HG02759 (cell line): ENCODE measurements at regions not wholly inside any gene's neighbourhood (a gene's known extent, or its start where the extent isn't known, plus 50 kb on each side); places are given as distances from the start of the nearest gene placed in this dataset.
A peak's percentile ranks its signal among the peaks of the same experiment; 100 is the strongest.
"Not testable (repeated sequence)": the region's sequence is repeated elsewhere in the genome, so short reads cannot be mapped to it uniquely, and the experiment has no call there.

Experiments used
- ATAC-seq: cut with Tn5 transposase; IDR thresholded peaks from one replicate; pipeline ENCODE4 v1.9.1; 2021; ENCODE audit warnings: mild to moderate bottlenecking, moderate library complexity; ENCODE audit not compliant: unreplicated experiment

DNA sequence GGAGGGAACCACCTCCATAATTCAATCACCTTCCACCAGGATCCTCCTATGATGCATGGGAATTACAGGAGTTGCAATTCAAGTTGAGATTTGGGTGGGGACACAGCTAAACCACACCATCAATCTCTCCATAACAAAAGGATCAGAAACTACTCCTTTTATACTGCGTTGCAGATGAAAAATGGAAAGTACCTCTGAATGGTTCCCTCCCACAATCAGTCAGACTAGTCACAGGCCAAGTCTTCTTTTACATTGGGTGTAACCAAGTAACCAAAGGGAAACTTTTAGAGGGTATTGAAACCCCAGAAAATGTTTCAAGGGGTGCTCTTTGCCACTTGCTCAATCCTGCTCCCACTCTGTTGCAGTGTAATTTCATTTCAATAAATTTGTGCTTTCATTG lies 504.3 kb upstream of the CNTN3 start:
- no peak for ATAC-seq

DNA sequence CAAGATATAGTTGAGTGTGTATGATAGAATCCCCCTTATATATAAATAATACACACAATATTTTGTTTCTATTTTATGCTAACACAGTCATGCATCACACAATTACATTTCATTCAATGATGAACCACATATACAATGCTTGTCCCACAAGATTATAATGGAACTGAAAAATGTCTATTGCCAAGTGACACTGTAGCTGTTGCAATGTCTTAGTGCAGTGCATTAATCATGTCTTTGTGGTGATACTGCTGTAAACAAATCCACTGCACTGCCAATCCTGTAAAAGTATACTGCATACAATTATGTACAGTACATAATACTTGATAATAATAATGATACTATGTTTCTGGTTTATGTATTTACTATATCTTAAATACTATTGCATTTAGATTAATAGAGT lies 512.1 kb upstream of the CNTN3 start:
- ATAC-seq, result no peak

DNA sequence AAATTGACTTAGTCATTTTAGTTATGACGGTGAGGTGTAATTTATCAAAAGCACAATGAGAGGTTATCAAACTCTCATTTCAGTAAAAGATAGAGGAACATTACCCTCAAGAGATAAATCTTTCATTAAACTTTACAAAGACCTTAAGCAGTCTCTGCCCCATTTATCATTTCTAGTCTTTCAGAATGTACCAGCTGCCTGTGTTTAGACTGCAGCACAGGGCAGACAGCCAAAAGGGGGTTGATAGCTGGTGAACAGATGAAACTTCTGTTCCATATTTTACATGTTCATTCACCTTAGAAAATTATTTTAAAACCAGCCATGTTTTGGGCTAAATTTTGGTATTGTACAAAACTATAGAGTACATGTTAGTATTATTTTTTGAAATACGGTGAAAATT lies 514.6 kb upstream of the CNTN3 start:
- ATAC-seq, result no peak

DNA sequence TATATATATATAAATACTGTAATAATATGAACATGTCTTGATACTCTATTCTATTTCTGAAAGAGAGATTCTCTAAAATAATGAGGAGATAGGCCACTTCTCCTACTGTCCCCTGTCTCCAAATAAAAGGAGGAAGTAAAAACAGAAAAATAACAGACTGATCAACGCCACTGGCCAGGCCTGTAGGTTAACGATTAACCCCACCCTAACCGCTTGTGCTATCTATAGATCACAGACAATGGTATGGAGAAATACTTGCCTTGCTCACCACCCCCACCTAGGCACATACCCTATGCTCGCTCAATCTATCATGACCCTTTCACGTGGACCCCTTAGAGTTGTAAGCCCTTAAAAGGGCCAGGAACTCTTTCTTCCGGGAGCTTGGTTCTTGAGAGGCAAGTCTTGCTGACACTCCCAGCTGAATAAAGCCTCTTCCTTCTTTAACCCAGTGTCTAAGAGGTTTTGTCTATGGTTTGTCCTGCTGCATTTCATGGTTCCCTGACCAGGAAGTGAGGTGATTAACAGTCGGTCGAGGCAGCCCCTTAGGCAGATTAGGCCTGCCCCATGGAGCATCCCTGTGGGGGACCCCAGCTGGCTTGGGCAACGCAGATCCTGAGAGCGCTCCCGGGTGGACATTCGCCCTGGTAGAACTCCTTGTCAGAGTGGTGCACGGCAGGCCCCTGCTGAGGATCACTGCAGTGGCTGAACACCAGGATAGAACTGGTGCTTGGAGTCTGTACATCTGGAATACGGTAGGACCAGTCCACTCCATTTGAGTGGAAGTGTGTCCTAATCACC lies 521.8 kb upstream of the CNTN3 start:
- no peak for ATAC-seq

DNA sequence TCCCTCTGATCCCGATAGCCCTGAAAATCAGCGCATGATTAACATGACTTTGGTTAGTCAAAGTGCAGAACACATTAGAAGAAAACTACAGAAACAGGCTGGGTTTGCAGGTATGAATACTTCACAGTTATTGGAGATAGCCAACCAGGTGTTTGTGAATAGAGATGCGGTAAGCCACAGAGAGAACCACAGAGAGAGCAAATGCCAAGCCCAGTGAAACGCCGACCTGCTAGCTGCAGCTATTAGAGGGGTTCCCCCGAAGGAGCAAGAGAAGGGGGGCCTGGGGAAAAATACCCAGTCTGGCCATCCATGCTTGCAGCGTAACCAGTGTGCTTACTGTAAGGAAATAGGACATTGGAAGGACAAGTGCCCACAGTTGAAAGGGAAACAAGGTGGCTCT lies 523.9 kb upstream of the CNTN3 start:
- ATAC-seq, result no peak

DNA sequence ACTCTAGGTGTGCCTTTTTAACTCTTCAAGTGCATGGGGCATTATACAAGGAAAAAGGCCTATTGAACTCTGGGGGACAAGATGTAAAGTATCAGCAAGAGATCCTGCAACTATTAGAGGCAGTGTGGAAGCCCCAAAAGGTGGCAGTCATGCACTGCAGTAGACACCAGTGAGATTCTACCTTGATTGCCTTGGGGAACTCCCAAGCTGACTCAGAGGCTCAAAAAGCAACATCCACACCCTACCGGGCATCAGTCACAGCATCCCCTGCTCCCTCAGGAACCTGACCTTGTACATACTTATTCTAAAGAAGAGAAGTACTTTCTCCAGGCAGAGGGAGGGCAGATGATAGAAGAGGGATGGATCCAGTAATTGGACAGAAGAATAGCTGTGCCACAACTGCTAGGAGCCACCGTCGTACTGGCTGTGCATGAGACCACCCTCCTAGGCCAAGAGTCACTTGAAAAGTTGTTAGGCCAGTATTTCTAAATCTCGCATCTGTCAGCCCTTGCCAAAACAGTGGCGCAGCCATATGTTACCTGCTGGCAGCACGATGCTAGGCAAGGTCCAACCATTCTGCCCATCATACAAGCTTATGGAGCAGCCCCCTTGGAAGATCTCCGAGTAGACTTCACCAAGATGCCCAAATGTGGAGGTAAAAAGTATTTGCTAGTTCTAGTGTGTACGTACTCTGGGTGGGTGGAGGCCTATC lies 523.1 kb upstream of the FRG2C start:
- ATAC-seq, result no peak

DNA sequence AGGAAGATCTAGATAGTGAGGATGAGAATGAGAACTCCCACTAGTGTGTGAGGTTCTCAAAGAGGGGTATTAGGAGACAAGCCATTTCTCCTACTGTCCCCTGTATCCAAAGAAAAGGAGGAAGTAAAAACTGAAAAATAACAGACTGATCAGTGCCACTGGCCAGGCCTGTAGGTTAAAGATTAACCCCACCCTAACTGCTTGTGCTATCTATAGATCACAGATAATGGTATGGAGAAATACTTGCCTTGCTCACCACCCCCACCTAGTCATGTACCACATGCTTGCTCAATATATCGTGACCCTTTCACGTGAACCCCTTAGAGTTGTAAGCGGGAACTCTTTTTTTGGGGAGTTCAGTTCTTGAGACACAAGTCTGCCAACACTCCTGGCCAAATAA lies 519.7 kb upstream of the FRG2C start:
- ATAC-seq, result no peak

DNA sequence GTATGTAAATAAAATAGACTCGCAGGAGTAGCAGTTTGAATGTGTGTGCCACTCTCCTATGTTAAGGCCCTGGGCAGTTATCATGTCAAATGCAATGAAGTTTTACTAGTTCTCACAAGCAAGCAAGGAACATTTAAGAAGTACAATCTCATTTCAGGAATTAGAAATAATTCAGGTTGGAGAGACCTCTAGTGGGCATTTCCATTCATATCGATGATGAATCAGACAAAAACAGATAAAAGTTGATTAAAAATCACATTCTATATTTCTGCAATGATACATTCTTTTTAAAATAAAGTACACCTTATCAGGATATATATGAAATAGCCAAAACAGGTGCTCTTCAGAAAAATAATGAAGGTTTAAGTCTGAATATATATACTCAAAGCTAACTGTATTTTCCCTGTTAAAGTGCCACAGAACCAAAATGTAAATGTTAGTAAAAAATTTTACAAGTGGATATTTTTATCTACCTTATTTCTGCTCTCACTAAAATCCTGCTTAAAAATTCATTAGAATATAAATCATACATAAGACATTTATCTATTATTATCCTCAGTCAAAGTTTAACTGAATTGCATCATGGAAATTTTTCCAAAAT lies 492.4 kb upstream of the FRG2C start:
- ATAC-seq, result no peak

DNA sequence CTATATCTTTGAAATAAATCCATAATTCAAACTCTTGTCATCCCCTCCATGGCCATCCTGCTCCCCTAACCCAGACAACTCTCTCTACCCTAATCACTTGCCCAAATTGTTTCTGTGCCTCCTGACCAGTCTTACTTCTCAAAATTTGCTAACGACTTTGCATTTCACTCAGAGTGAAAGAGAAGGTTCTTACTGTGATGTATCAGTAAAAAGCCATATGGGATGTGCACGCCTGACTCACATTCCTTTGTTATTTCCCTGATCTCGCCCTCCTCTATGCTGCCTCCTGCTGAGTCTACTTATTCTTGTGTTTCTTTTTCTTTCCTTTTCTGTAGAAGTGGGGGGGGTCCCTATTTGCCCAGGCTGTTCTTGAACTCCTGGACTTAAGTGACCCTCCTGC lies 487.2 kb upstream of the FRG2C start:
- no peak for ATAC-seq

DNA sequence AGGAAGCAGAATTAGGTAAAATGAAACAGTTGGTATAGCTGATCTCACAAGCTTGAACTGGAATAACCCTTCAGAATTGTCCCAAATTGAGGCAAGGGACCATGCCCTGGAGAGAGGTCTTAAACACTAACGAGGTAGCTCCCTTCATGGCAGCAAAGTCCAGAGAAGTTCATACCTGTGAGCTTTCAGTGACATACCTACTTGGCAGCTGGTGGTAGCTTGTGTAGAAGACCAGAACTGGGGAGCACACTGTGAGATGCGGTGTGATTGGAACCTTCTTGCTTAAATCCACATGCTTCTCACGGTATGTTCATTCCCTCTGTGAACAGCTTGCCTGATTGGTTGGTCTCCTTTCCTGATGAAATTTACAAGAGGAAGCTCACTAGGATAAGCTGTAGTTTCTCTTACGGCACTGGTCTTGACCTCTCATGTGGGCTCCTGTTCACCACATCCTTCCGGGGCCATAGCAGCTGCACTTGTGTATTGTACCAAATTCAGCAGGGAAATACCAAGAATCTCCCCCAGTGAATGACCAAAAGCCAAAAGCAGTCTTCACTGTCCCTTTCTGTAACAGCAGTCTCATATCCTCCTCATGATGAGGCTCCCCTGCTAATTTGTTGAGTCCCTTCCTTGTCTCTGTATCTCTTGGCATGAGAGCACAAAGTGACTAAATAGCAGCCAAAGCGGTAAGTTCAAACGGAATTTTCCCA lies 483.7 kb upstream of the FRG2C start:
- ATAC-seq, result peak; percentile 58

DNA sequence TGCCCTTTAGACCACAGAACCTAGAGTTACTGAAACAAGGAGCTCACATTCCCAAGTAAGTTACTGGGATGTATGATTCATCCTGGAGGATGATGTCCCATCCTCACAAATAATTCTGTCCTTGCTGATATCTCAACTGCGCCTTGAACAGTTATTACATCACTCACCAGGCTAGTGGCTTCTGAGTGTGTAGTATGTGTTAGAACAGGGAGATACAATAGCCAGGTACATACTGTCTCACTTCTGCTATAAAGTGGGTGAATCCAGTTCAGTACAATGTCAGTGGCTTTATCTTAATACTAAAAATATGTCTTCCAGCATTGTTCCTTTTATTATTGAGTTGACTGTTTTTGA lies 483.2 kb upstream of the FRG2C start:
- peak; percentile 14 for ATAC-seq

DNA sequence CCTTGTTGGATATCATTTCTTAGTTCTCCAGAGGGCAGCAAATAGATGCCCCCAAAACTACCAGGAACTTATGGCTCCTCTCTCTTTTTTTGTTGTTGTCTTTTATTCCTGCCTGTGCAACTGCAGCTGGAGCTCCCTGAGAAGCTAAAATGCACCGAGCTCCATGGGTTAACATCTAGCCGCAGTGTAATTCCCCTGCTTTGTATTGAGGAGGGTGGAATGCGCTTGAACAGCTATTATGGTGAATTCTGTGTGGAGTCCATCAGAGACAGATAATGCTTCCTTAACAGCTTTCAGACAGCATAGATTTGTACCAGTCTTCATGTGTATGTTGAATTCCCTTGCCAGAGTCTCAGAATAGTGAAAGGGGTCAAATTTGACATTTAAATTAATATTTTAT lies 475.2 kb upstream of the FRG2C start:
- ATAC-seq, result no peak

DNA sequence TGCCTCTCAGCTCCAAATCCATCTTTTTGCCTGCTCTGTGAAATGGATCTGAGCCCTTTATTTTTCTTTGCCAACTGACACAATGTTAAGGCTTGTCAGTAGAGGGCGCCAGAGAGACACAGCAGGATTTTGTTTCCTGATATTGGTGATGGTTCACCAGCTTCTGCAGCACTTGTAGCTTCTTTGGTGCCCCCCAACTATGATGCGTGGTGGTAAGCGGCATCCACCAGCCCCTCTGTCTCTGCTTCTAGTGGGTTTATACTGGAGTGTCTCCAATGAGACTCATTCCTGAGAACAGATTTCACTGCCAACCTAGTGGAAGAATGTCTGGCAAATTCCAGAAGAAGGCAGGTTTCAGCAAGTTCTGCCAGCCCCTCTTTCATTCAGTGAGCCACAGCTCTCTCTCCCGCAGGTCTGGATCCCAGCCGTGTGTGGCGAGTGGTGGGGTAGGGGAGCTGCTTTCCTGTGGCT lies 471.9 kb upstream of the FRG2C start:
- ATAC-seq, result peak; percentile 79

DNA sequence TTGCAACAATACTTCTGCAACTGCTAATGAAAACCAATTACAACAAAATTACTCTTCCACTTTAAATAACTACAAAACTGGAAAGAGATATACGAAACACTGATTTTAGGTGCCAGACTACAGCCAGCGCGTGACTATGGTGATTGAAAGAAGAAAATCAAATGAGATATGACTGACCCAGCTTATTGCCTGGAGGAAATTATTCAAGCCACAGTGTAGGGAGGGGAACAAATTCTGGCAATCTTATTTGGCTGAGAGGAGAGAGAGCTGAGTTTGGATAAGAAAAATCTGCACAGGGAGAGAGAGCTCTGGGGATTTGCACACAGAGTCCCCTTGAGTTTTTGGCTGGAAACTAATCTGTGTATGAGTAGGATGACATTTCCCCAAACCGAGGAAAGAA lies 470.3 kb upstream of the FRG2C start:
- ATAC-seq, result no peak

DNA sequence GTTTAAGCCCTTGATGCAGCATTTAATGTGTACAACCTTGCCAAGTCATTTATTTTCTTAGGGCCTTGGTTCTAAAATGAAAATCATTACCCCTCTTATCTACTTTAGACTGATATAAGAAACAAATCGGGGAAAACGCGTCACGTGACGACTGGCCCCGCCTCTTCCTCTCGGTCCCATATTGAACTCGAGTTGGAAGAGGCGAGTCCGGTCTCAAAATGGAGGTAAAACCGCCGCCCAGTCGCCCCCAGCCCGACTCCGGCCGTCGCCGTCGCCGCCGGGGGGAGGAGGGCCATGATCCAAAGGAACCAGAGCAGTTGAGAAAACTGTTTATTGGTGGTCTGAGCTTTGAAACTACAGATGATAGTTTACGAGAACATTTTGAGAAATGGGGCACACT lies 449.8 kb upstream of the FRG2C start:
- not testable (repeated sequence) for ATAC-seq

DNA sequence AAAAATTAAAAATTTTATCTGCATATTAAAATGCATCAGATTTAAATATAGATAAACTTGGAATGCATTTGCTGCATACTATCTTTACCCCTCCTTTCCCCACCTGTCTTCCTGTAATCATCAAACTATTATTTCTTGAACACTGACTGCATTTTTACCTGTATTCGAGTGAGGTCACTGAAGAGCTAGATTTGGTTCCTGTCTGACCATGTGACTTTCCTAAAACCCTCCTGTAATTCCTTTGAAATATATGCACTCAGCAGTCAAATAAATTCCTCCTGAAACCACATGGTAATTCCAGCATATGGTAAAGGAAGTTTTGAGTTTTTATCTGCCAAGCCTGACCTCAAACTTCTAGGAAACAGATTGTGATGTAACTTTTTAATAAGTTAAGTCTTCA lies 445.6 kb upstream of the FRG2C start:
- no peak for ATAC-seq

DNA sequence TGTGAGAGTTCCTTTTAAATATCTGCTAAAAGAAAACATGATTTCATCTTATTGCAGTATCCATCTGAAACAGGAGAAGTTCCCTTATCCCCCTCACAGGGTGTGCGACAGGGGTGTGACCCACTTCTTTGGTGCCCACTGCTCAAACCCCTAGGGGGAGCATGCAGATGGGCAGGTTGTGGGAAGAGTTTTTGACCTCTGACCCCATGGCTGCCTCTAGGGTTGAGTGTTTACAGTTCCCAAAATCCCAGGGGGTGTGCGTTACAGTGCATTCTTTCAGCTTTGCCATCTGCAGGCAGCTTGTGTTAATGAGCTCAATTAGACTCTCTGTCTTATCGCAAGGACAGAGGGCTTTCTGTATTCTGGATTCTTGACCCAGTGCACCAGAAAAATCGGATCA lies 443.2 kb upstream of the FRG2C start:
- no peak for ATAC-seq

DNA sequence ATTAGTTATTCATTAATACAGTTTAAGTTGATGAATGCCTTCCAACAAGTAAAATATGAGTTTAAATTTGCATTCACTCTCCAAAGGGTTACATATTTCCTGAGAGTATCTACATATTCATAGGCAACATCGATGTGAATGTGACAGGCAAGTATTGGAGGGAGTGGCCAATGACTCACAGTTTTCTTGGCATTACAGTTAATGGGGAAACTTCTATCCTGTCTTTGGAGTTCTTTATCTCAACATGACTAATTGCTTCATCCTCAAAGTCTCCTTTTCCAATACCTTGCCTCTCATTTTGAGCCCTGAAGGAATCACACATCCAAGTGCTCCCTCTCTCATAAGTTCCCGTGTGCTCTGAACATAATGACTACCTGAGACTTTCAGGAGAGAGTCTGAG lies 439.7 kb upstream of the FRG2C start:
- no peak for ATAC-seq

DNA sequence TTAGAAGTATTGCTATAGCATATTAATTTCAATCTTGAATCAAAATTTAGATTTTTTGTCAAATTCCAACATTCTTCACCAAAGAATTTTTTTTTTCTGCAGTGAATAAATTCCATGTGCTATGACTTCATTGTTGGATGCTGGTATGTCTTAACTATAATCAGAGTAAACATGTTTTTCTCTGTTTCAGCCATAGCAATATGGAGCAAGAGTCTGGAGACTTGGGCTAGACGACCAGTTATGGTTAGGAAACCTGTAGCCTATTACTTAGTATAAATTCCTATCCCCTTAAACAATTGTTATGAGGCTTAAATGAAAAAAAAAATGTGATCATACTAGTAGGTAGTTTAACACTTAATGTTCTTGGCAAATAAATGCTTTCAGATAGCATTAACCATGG lies 431.9 kb upstream of the FRG2C start:
- no peak for ATAC-seq

DNA sequence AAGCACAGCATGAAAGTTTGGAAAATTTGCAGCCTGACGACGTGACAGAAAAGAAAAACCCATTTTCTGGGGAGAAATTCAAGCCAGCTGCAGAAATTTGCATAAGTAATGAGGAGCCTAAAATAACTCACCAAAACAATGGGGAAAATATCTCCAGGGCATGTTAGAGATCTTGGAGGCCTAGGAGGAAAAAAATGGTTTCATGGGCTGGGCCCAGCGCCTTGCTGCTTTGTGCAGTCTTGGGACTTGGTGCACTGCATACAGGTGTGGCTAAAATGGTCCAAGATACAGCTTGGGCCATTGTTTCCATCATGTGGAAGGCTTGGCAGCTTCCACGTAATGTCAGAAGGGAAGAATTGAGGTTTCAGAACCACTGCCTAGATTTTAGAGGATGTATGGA lies 428.5 kb upstream of the FRG2C start:
- no peak for ATAC-seq

DNA sequence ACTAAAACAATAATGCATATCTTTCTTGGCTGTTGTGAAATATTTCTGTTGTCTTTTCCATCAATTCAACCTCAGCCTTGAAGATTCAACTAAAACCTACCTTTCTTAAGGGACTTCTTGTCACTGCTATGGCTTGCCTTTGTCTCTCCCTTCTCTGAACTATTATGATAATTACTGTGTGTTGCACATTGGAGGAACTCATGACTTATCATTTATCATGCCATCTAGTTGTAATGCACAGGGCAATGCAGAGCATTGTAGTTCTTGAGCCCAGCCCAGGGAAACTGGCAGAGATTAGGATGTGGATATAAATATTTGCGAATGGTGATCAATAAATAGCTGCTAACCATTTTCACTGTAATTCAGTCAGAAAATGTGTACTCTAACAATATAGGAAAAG lies 427.1 kb upstream of the FRG2C start:
- no peak for ATAC-seq

DNA sequence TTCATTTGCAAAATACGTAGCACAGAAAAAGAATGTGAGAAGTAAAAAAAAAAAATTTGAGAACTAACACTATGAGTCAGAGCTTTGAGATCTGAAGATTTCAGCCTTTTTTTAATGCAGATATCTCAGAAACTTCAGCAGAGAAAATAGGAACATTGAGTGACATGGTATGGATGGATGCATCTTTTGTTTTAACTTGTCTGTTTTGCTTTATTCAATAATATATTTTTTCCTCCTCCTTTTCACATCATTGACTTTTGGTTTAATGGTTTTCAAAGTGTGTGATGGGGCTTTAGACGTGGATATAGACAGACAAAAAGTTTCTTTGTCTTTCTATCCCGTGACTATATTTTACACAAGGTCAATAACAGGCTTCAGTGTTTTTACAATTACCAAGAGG lies 426.7 kb upstream of the FRG2C start:
- ATAC-seq, result no peak
